Testis (tissue), 2 donors: ENCODE measurements at regions not wholly inside any gene's neighbourhood (a gene's known extent, or its start where the extent isn't known, plus 50 kb on each side); places are given as distances from the start of the nearest gene placed in this dataset.

Source experiments
- DNase-seq: peaks from one replicate; pipeline ENCODE4 v3.0.0-alpha.2; 2019
- H3K27ac ChIP-seq, 2 donors: fragments of 200-600 bp; sonication (generic); one replicate each; pipeline ENCODE4 v1.5.1; 2019
- H3K27me3 ChIP-seq: fragments of 200-600 bp; sonication (generic); one replicate; pipeline ENCODE4 v1.5.1; 2019
- H3K36me3 ChIP-seq: fragments of 200-600 bp; sonication (generic); one replicate; pipeline ENCODE4 v1.5.1; 2017; ENCODE audit warnings: low read depth; ENCODE audit errors: missing control alignments
- H3K4me1 ChIP-seq: fragments of 200-600 bp; sonication (generic); one replicate; pipeline ENCODE4 v1.5.1; 2019
- H3K4me3 ChIP-seq, 2 donors: fragments of 200-600 bp; sonication (generic); one replicate each; pipeline ENCODE4 v1.5.1; 2017 to 2019
- H3K9me3 ChIP-seq: fragments of 200-600 bp; sonication (generic); one replicate; pipeline ENCODE4 v1.5.1; 2017
- CTCF ChIP-seq, 3 experiments: fragments of 450-650 bp in 2 of 3; fragments of 200-600 bp in 1 of 3; sonication (generic) in 1 of 3; IDR thresholded peaks; one replicate each; pipeline ENCODE4 v1.5.1; 2016 to 2019; ENCODE audit warnings: antibody characterized with exemption in 3 of 3, mild to moderate bottlenecking in 2 of 3, moderate library complexity in 1 of 3
- POLR2A ChIP-seq: fragments of 450-650 bp; IDR thresholded peaks from one replicate; pipeline ENCODE4 v1.6.1; 2017; ENCODE audit warnings: antibody characterized with exemption, mild to moderate bottlenecking, moderate library complexity
- WGBS, 2 donors: methylation state at CpG; one replicate each; pipeline ENCODE4 v1.1.5; 2018; 5-methylcytosine and 5-hydroxymethylcytosine counted together
- intact Hi-C: fragments of 100-400 bp; cut with DNase I; formaldehyde crosslinking; loops from one replicate; pipeline ENCODE4 v1.15.1; 2023; ENCODE audit warnings: low total_unique reads

DNA sequence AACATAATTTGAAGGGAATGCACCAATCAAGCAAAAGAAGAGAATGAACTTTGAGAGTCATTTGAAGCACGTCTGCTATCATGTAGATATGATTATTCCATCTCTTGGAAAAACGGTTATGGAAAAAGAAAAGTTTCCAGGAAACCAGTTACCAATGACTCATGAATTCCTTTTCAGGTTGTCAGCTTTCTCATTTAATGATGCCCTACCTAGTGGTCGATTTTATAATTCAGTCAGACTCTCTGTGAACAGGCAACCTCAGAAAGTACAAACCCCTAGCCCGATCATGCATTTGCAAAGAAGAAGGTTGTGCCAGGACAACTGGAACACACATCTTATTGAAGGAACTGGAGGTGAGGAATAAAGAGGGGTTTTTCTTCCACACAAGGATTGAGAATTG lies 355.1 kb upstream of the GRIA1 start:
- 68 to 75% methylated on average over 4 of the region's 4 CpGs for WGBS, 2 donors
- TF ChIP-seq CTCF (IDR thresholded peaks at IDR 0.05) (no peak), POLR2A (no peak)
- no peaks in the 10 kb centered on the region for H3K4me1 ChIP-seq
- no peaks in the 10 kb centered on the region for H3K27me3 ChIP-seq
- H3K27ac ChIP-seq, result no peak overlapping the region
- intact Hi-C loops, result no loop called here
- H3K9me3 ChIP-seq, result no peaks in the 10 kb centered on the region
- H3K4me3 ChIP-seq, result no peak overlapping the region
- no peak for DNase-seq
- no peaks in the 10 kb centered on the region for H3K36me3 ChIP-seq

GRCh38 chr5:153136910-153137614 lies 353.4 kb upstream of the GRIA1 start:
- intact Hi-C loops, result no loop called here
- no peak for DNase-seq
- TF ChIP-seq POLR2A (no peak), CTCF (IDR thresholded peaks at IDR 0.05) (no peak)
- no peaks in the 10 kb centered on the region for H3K27me3 ChIP-seq
- H3K27ac ChIP-seq, result no peak overlapping the region
- no peak overlapping the region for H3K4me3 ChIP-seq
- H3K4me1 ChIP-seq, result no peaks in the 10 kb centered on the region
- no peaks in the 10 kb centered on the region for H3K36me3 ChIP-seq
- H3K9me3 ChIP-seq, result no peaks in the 10 kb centered on the region
- WGBS, 2 donors, result 55 to 66% methylated on average over 6 of the region's 6 CpGs

DNA sequence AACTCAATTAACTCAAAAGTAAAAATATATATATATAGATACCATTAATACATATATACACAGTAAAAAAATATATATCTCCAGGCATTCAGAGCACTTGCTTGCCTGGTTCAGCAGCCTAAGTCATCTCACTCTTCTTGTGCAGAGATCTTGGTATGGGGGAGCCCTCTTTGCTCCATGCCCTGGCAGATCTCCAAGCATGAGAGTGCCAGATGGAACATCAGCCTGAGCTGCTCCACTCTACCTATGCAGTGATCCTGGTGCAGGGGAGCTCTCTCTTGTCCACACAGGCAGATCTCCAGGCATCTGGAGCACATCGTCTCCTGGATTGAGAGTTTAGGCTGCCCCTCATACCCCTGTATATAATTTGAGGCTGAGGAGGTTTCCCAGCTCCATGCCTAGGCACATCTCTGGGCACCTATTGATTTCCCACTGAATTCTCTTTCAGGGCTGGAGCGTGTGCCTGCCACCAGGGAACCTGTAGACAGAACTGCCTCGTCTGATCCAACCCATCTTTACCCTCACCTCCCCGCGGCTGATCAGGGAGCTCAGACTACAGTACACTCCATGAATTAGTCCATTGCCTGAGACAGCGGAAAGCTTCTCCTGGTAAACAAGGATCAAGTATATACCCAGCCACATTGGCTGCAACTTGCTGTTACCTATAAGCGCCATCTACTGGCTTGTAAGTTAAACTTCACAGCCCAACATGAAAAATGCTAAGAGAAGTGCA lies 342.4 kb upstream of the GRIA1 start:
- DNase-seq, result peak; percentile 54
- no peak overlapping the region for H3K27ac ChIP-seq
- no peaks in the 10 kb centered on the region for H3K9me3 ChIP-seq
- H3K4me3 ChIP-seq, result no peak overlapping the region
- H3K27me3 ChIP-seq, result no peaks in the 10 kb centered on the region
- TF ChIP-seq POLR2A (no peak), CTCF (IDR thresholded peaks at IDR 0.05) (peak; percentile 15 to 52 (median 26))
- intact Hi-C loops, result no loop called here
- H3K4me1 ChIP-seq, result no peaks in the 10 kb centered on the region
- no peaks in the 10 kb centered on the region for H3K36me3 ChIP-seq
- 16 to 22% methylated on average over 7 of the region's 7 CpGs for WGBS, 2 donors

- no peak for DNase-seq
- Histone ChIP-seq H3K36me3 (no peaks in the 10 kb centered on the region), H3K4me3 (no peak overlapping the region), H3K27me3 (no peaks in the 10 kb centered on the region), H3K27ac (no peak overlapping the region), H3K9me3 (no peaks in the 10 kb centered on the region), H3K4me1 (no peaks in the 10 kb centered on the region)
- TF ChIP-seq CTCF (IDR thresholded peaks at IDR 0.05) (no peak), POLR2A (no peak)
- 19 to 31% methylated on average over 4 of the region's 4 CpGs for WGBS, 2 donors
- intact Hi-C loops, result no loop called here
Observed at GRCh38 chr5:153148624-153148976, 341.9 kb upstream of the GRIA1 start.

GRCh38 chr5:153151558-153151957 lies 338.9 kb upstream of the GRIA1 start:
- Histone ChIP-seq H3K27ac (no peak overlapping the region), H3K9me3 (no peaks in the 10 kb centered on the region), H3K4me1 (no peaks in the 10 kb centered on the region), H3K4me3 (no peak overlapping the region), H3K36me3 (no peaks in the 10 kb centered on the region), H3K27me3 (no peaks in the 10 kb centered on the region)
- TF ChIP-seq CTCF (IDR thresholded peaks at IDR 0.05) (no peak), POLR2A (no peak)
- intact Hi-C loops, result no loop called here
- no peak for DNase-seq
